NCI-H1694 treated with DMSO at 0.1 percent for 48 hours (cell line): ENCODE measurements at regions not wholly inside any gene's neighbourhood (a gene's known extent, or its start where the extent isn't known, plus 50 kb on each side); places are given as distances from the start of the nearest gene placed in this dataset.

Source experiments
- DNase-seq: peaks from one replicate; lab custom pipeline; 2025; lab: John Stamatoyannopoulos, UW

- no peak for DNase-seq
Observed at GRCh38 chr15:62841891-62842559, 200.5 kb upstream of the TPM1 start.

DNA sequence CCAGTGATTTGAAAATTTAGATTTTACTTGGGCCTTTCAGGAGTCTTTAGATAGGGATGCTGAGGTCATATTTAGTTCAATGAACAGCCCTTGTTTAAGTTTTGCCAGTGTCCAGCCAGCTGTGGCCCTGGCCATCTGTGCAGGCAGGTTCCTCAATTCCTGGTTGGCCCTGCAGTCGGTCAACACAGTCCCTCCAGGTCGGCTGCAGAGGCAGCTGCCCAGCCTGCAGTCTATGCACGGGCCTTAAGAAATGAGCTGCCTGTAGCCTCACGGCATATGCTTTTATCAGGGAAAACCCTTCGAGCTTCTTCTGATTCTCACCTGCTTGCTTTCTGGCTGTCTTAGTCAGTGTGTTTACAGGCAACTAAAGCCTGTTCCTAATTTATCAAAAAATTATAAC, 199.2 kb upstream of the TPM1 start:
- no peak for DNase-seq

DNA sequence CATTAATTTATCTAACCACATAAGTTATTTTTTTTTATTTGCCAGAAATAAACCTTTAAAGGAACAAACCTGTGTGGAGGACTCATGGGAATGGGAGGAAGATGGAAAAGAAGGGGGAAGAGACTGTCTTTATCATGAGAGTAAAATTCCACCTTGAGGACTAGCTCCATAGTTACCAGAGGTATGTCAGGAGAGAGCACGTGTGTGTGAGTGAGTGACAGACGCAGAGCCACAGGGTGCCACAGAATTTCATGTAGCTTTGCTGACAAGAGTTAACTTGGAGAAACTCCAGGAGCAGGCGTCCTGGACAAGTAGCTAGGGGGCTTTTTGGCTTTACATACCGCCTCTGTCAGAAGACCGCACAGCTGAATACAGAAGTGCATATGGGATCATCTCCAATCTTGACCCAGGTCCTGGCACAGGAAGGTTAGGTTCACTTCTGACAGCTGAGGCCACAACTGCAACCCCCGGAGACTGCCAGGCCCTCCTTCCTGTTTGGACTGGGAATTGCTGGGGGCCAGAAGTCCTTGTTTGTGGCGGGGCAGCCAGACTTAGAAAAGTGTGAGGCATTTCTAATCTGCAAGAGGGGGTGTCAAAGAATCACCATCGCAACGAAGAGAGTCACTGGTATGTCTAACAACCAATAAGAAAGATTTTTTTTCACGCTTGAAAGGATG, 197.8 kb upstream of the TPM1 start:
- DNase-seq, result no peak

DNA sequence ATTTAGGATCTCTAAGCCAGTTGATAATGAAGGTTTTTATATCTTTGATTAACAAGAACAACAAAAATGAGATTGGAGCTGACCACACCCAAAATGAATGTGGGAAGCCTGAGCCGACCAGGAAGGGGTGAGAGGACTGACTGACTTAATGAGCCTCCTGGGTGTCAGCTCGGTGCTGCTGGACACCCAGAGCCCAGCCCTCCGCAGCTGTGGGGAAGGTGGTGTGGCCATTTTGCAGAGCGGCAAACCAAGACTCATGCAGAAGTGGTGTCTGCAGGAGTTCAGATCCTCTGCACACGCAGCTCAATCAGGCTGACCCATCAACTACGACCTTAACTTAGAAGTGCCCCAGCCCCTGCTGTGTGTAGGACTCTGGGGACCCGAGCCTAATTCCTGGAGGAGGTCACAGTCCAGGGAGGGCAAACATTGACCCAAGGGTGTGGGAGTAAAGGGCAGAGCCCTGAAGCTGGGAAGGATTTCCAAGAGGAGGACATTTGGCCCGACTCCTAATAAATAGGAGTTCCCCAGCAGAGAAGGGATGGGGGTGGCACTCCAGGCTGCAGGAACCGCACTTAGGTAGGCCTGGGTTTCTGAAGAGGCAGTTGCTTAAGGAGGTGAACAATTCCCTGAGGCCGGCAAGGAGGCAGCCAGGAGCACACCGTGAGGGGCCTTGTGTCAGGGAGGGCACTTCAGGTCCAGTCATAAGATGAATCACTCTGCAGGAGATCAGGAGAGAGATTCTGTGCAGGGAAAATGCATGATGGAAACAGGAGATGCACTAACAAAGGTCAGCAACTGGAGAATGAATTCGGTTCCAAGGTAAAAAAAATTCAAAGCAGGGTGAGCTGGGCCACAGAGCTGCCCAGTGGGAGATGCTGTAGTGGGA, 197.1 kb upstream of the TPM1 start:
- no peak for DNase-seq

DNA sequence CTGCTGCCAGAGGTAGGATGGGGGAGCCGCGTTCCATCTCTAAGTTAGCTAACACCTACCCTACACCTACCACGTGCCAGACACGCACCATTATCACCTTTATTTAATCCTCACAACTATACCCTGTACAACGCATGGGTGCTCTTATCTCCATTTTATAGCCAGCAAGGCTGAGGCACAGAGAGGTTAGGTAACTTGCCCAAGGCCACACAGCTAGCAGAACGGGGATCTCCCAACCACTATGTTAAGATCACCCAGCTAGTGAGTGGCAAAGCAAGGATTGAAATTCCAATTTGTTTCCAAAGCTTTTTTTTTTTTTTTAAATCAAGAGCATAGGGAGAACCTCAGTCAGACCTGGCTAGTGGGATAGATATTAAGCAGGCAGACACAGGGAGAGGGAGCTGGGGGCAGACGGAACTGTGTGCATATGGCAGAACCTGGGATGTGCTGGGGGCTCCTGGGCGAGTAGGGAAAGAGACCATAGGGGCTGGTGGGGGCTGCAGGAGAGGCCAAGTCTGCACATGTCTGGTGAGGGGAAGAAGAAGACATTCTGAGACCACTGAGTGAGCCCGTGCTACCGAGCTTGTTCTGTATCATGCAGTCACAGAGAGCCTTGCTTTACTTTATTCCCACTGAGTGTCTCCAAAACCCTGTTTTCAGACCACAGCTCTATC, 196.3 kb upstream of the TPM1 start:
- DNase-seq, result no peak

DNA sequence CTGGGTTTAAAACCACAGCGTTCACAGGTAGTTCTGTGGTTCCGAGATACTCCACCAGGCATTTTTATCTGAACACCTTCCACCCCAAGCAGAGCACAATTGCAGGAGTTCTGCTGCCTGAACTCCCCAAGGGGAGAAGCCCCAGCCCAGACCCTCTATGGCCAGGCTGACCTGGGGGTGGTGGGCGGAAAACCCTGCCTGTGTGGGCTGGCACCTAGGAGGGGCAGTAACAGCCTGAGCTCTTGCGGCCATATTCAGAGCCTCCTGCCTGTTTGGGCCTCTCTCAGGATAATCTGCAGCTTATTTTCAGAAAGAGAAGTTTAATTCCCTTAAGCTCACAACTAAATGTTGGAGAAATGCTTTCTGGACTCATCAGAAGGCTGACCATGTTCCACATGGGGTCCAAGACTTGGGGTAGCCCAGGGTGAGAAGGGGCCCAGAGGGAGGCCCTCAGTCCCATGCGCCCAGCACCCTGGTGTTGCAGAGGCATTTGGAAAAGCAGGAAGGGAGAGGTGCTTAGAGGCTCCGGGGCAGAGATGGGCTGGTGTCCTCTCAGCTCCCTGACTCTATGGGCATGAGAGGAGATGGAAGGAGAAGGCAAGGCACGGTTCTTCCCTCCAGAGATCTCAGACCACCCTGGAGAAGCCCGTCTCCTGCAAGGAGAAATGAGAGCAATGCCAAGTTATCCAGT, 195.6 kb upstream of the TPM1 start:
- DNase-seq, result no peak

GRCh38 chr15:62847900-62848489, 194.6 kb upstream of the TPM1 start:
- DNase-seq, result peak; percentile 51

- DNase-seq, result no peak
Observed at GRCh38 chr15:62848632-62849050, 193.9 kb upstream of the TPM1 start.

DNA sequence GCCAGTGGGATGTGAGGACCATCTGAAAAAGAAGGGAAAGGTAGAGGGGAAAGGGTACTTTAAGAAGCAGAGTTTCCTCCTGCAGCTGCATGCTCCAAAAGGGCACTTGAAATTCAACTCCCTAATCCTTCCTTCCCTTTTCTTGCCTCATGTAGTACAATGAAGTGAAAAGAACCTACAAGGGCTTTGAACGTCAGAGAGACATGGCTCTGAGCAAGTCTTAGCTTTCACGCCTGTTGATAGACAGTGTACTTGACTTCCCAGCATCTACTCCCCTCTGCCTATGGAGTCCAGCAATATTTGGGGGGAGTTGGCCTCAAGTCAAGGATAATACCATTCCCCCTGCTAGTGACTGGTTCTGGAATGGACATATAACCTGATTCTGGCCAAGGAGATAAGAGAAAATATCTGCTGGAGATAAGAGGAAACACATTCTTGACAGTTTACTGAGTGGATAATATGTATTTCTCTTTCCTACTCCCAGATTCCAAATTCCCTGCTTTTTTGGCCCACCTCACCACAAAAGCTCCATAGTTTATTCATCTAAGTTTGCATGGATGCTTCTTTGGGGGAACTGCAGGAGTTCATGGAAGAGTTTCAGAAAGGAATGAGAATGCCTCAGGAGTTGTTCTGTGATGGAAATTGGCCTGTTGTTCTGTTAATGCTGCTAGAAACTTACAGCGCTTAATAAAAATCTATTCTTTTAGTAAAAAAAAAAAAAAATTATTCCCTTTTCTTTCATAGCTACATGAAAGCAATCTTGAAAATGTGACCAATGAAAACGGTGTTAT, 193.0 kb upstream of the TPM1 start:
- DNase-seq, result no peak

DNA sequence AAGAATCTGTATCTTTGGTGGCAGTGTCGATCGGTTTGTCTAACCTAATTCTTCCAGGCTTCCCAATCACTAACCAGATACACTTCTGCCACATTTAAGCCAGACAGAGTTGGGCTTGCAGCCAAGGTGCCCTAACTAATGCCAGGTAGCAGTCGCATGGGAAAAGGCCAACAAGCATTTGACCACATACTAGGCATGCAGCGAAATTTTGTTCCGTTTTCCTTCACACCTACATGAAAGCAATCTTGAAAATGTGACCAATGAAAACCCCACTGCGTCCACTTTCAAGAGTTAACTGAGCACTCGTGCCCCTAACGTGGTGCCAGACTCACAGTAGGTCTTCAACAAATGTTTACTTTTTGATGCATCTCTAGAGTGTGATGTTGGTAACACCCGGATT, 192.2 kb upstream of the TPM1 start:
- DNase-seq, result no peak

DNA sequence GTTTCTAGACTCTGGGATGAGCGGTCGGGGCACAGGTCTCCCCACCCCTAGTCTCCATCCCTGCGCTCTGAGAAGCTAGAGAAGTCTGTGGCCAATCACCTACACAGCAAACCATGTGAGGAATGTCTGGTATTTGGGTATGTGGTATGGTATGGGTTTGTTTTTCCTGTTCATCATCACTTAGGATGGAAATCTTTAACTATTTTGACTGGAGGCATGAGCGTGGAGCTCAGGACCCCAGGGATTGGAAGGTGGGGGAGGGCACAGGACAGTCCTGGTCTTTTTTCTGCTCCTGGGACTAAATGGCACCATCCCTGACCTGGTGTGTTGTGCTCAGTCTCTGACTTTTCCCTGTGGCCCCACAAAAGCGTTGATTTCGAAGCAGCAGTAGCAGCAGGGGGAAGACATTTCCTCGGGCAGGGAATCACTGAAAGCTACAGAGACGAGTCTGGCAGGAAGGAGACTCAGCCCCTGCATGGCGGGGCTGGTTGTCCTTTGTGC, 191.7 kb upstream of the TPM1 start:
- no peak for DNase-seq

DNA sequence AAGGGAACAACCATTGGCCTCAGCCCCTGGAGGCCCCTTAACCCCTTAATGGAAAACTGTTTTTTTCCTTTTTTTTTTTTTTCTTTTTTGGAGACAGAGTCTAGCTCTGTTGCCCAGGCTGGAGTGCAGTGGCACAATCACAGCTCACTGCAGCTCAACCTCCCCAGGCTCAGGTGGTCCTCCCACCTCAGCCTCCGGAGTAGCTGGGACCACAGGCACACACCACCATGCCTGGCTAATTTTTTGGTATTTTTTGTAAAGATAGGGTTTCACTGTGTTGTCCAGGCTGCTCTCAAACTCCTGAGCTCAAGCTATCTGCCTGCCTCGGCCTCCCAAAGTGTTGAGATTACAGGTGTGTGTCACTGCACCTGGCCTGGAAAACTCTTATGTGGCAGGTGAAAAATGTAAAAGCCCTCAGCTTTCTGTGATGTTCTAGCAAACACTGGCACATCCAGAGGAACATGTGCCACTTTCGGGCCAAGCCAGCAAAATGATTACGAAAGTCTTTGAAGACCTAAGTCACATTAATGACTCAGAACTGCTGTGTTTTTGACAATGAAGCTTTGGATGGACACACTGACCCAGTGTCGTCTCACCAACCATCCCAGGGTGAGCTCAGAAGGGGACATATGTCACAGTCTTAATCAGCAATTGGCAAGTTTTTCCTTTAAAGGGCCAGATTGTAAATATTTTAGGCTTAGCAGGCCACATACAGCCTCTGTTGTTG, 189.3 kb upstream of the TPM1 start:
- no peak for DNase-seq

GRCh38 chr15:62853841-62854225, 188.7 kb upstream of the TPM1 start:
- no peak for DNase-seq

DNA sequence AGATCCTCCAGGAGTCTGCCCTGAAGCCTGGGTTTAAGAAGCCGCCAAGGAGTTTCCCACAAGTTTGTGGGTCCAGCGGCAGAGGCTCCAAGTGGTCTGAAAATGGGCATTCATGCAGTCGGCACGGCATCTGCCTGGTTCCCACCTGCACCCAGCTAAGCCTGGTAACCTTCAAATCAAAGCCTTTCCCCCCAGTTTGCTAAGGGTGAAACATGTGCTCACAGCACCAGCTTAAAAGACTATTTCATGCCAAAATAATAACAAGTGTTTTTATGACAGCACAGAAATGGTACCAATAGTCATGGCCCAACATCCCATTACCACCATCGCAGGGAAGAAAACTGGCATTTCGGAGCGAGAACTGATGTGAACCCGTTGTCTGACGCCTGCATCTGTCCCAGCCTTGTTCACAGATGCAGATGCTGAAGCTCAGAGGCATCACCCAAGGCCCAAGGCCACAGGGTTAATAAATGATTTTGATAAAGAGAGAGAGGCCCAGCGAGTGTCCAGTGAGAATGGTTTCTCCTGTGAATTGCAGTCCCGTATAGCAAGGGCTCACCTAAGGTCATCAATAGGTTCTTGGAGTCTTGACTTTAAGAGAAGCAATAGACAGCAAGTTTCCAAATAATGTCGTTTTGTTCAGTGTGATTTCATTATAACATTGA, 188.0 kb upstream of the TPM1 start:
- DNase-seq, result no peak

DNA sequence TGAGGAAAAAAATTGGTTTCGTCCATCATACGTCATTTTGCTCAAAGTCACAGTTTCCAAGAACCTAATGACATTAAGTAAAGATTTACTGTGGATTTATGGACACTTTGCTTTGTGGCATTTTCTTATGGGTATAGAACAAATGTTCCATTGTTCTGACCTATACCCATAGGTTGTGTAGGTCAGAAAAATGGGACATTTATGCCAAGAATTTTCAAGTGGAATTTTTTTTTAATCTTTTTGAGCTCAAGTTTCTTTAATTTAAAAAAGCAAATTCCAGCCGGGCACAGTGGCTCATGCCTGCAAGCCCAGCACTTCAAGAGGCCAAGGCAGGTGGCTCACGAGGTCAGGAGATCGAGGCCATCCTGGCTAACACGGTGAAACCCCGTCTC, 187.5 kb upstream of the TPM1 start:
- DNase-seq, result no peak

- DNase-seq, result no peak
Observed at GRCh38 chr15:62856466-62857246, 185.9 kb upstream of the TPM1 start.

DNA sequence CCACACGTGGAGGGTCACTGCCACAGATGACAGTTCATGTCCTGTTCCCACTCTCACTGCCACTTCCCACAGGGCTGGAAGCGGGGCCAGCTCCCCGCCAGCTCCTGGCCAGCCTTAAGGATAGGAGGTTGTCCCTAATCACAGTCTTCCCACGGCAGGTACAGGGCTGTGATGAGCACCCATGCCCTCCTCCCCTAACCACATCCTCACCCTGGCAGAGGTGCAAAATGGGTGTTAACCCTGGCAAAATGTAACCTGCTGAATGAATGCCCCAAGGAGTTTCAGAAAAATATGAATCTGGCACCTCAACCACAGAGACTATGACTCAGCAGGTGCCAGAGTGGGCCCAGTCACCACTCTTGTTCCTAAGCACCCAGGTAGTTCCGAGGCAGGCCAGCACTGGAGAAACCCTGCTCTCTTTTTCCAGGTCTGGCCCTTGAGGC, 185.1 kb upstream of the TPM1 start:
- DNase-seq, result no peak

DNA sequence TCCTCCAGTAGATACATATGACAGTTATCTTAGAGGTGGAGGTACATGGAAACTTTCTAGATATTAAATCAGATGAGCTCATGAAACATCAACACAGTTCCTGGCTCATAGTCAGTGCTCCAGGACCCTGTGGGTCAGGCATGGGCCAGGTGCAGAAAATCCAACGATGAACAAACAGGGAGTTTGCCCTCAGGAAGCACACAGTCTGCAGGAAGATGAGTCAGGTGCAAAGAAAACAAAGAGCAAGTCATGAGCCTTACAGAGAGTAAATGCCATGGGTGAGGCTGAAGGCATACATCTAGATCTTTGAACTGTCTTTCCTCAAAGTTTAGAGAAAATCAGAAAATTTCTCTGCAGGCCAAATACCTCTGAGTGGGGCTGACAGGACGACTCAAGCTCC, 184.2 kb upstream of the TPM1 start:
- no peak for DNase-seq
